ENCODE measurements at regions not wholly inside any gene's neighbourhood (a gene's known extent, or its start where the extent isn't known, plus 50 kb on each side); places are given as distances from the start of the nearest gene placed in this dataset.

DNA sequence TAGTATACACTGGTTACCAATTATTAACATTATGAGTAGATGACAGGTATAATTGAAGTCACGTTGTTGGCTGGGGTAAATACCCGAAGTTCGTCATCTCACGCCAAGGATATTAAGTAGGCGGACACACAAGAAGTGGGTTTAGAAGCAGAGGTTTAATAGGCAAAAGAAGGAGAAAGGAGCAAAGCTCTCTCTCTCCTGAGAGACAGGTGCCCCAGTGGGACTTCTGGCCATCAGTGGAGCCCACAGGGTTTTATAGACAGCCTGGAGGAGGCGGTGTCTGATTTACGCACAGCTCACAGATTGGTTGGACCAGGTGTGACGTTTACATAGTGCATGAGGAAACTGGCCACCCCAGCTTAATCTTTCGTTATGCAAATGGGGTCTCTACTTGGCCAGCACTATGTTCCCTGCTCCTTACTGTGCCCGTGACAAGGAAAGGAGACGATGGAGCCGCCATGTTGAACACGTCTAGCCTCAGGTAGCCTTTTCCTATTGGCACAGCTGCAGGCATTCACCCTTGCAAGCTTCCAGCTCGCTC, 128.8 kb upstream of the KYNU start:
- Histone ChIP-seq H3K9ac (no peak overlapping the region), H3K4me1 (ENCODE audit: control insufficient read depth in 1 of 2, insufficient read depth in 2 of 2, low read depth in 1 of 2, low read length in 1 of 2) (no peaks in the 10 kb centered on the region), H3K27ac (ENCODE audit: low read depth in 2 of 2, low read length in 1 of 2) (no peak overlapping the region), H3F3A (replicated peaks; ENCODE audit: insufficient read depth) (no peaks in the 10 kb centered on the region), H3K4me3 (ENCODE audit: low read depth in 2 of 2, low read length in 1 of 2) (no peak overlapping the region), H3K27me3 (ENCODE audit: insufficient read depth) (no peaks in the 10 kb centered on the region), H3K79me2 (ENCODE audit: insufficient read depth) (no peaks in the 10 kb centered on the region), H3K9me3 (no peaks in the 10 kb centered on the region), H3K9me2 (no peaks in the 10 kb centered on the region), H2AFZ (ENCODE audit: low read depth) (no peak overlapping the region), H4K20me1 (ENCODE audit: insufficient read depth) (no peaks in the 10 kb centered on the region), H3K36me3 (replicated peaks in 1 of 2; ENCODE audit: control insufficient read depth in 1 of 2, insufficient read depth in 2 of 2, low read length in 1 of 2) (no peaks in the 10 kb centered on the region), H3K4me2 (no peak overlapping the region)
- DNase-seq: no peak
- TF ChIP-seq TAF1 (IDR thresholded peaks at IDR 0.05; ENCODE audit: borderline replicate concordance, low read depth, low read length) (no peak), SMC3 (IDR thresholded peaks at IDR 0.05; ENCODE audit: low read depth, low read length) (no peak), TEAD4 (IDR thresholded peaks at IDR 0.05; ENCODE audit: borderline replicate concordance, insufficient read depth) (no peak), RFX5 (IDR thresholded peaks at IDR 0.05; ENCODE audit: low read length) (no peak), SIN3A (IDR thresholded peaks at IDR 0.05; ENCODE audit: borderline replicate concordance, low read depth, low read length) (no peak), EP300 (IDR thresholded peaks at IDR 0.05; ENCODE audit: borderline replicate concordance in 1 of 2, low read depth in 1 of 2, low read length in 1 of 2) (no peak), FOSL2 (IDR thresholded peaks at IDR 0.05; ENCODE audit: borderline replicate concordance, low read depth) (no peak), ELF1 (IDR thresholded peaks at IDR 0.05) (no peak)
- TF ChIP-seq, protein P1, sequence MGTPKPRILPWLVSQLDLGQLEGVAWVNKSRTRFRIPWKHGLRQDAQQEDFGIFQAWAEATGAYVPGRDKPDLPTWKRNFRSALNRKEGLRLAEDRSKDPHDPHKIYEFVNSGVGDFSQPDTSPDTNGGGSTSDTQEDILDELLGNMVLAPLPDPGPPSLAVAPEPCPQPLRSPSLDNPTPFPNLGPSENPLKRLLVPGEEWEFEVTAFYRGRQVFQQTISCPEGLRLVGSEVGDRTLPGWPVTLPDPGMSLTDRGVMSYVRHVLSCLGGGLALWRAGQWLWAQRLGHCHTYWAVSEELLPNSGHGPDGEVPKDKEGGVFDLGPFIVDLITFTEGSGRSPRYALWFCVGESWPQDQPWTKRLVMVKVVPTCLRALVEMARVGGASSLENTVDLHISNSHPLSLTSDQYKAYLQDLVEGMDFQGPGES (IDR thresholded peaks at IDR 0.05; ENCODE audit: low read depth, low read length): no peak
- ChIA-PET CTCF (interaction anchor here (0.7 kb wide), 1 partner anchor 187 kb away, joined by 3 read pairs; no protein-coding TSS in a partner anchor), POLR2A (no interaction called here)
- 68% methylated on average over 14 of the region's 14 CpGs for WGBS (ENCODE audit: low lambda C conversion rate)

DNA sequence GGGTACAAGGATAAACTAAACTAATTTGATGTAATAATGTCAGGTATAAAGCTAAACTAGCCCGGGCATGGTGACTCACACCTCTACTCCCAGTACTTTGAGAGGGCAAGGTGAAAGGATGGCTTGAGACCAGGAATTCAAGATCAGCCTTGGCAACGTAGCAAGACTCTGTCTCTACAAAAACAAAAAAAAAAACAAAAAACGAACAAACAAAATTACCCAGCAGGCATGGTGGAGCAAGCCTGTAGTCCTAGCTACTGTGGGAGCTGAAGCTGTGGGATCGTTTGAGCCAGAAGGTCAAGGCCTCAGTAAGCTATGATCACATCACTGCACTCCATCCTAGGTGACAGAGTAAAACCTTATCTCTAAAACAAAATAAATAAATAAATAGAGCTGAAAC, 131.8 kb upstream of the KYNU start:
- POLR2A ChIA-PET: no interaction called here
- 28% methylated on average over 4 of the region's 4 CpGs for WGBS (ENCODE audit: low lambda C conversion rate)
- CTCF ChIA-PET: no interaction called here
- TF ChIP-seq TCF12 (IDR thresholded peaks at IDR 0.05) (no peak), RXRA (IDR thresholded peaks at IDR 0.05; ENCODE audit: borderline replicate concordance, low read depth) (no peak), MXI1 (IDR thresholded peaks at IDR 0.05; ENCODE audit: low read depth, low read length) (no peak), SIN3A (IDR thresholded peaks at IDR 0.05; ENCODE audit: borderline replicate concordance, low read depth, low read length) (no peak), GABPA (IDR thresholded peaks at IDR 0.05; ENCODE audit: low read depth) (no peak), JUND (IDR thresholded peaks at IDR 0.05) (no peak), NFIC (IDR thresholded peaks at IDR 0.05; ENCODE audit: borderline replicate concordance) (no peak), TEAD4 (IDR thresholded peaks at IDR 0.05; ENCODE audit: borderline replicate concordance, insufficient read depth) (no peak), NRF1 (IDR thresholded peaks at IDR 0.05; ENCODE audit: low read depth, low read length) (no peak), FOSL2 (IDR thresholded peaks at IDR 0.05; ENCODE audit: borderline replicate concordance, low read depth) (no peak), EZH2phosphoT487 (IDR thresholded peaks at IDR 0.05; ENCODE audit: borderline replicate concordance, low read depth) (no peak), TAF1 (IDR thresholded peaks at IDR 0.05; ENCODE audit: borderline replicate concordance, low read depth, low read length) (no peak)
- TF ChIP-seq, protein P2, sequence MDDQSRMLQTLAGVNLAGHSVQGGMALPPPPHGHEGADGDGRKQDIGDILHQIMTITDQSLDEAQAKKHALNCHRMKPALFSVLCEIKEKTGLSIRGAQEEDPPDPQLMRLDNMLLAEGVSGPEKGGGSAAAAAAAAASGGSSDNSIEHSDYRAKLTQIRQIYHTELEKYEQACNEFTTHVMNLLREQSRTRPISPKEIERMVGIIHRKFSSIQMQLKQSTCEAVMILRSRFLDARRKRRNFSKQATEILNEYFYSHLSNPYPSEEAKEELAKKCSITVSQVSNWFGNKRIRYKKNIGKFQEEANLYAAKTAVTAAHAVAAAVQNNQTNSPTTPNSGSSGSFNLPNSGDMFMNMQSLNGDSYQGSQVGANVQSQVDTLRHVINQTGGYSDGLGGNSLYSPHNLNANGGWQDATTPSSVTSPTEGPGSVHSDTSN (IDR thresholded peaks at IDR 0.05): no peak
- TF ChIP-seq, protein P3, sequence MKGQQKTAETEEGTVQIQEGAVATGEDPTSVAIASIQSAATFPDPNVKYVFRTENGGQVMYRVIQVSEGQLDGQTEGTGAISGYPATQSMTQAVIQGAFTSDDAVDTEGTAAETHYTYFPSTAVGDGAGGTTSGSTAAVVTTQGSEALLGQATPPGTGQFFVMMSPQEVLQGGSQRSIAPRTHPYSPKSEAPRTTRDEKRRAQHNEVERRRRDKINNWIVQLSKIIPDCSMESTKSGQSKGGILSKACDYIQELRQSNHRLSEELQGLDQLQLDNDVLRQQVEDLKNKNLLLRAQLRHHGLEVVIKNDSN (IDR thresholded peaks at IDR 0.05; ENCODE audit: borderline replicate concordance, low read depth): no peak
- TF ChIP-seq, protein P4, sequence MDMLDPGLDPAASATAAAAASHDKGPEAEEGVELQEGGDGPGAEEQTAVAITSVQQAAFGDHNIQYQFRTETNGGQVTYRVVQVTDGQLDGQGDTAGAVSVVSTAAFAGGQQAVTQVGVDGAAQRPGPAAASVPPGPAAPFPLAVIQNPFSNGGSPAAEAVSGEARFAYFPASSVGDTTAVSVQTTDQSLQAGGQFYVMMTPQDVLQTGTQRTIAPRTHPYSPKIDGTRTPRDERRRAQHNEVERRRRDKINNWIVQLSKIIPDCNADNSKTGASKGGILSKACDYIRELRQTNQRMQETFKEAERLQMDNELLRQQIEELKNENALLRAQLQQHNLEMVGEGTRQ (IDR thresholded peaks at IDR 0.05; ENCODE audit: borderline replicate concordance, low read depth, low read length): no peak
- TF ChIP-seq, protein P1 (IDR thresholded peaks at IDR 0.05; ENCODE audit: low read depth, low read length): no peak
- TF ChIP-seq, protein P5, sequence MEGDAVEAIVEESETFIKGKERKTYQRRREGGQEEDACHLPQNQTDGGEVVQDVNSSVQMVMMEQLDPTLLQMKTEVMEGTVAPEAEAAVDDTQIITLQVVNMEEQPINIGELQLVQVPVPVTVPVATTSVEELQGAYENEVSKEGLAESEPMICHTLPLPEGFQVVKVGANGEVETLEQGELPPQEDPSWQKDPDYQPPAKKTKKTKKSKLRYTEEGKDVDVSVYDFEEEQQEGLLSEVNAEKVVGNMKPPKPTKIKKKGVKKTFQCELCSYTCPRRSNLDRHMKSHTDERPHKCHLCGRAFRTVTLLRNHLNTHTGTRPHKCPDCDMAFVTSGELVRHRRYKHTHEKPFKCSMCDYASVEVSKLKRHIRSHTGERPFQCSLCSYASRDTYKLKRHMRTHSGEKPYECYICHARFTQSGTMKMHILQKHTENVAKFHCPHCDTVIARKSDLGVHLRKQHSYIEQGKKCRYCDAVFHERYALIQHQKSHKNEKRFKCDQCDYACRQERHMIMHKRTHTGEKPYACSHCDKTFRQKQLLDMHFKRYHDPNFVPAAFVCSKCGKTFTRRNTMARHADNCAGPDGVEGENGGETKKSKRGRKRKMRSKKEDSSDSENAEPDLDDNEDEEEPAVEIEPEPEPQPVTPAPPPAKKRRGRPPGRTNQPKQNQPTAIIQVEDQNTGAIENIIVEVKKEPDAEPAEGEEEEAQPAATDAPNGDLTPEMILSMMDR (IDR thresholded peaks at IDR 0.05): no peak

More for the DNA sequence above, 131.8 kb upstream of the KYNU start:
- Histone ChIP-seq H3F3A (replicated peaks; ENCODE audit: insufficient read depth) (no peaks in the 10 kb centered on the region), H3K79me2 (ENCODE audit: insufficient read depth) (no peaks in the 10 kb centered on the region), H3K27ac (ENCODE audit: low read depth in 2 of 2, low read length in 1 of 2) (no peak overlapping the region; a peak in 1 of 4 replicates), H3K9ac (no peak overlapping the region), H3K4me1 (ENCODE audit: control insufficient read depth in 1 of 2, insufficient read depth in 2 of 2, low read depth in 1 of 2, low read length in 1 of 2) (no peaks in the 10 kb centered on the region), H3K9me3 (no peaks in the 10 kb centered on the region), H3K27me3 (ENCODE audit: insufficient read depth) (no peaks in the 10 kb centered on the region), H4K20me1 (ENCODE audit: insufficient read depth) (no peaks in the 10 kb centered on the region), H3K4me2 (no peak overlapping the region), H3K9me2 (no peaks in the 10 kb centered on the region), H3K36me3 (replicated peaks in 1 of 2; ENCODE audit: control insufficient read depth in 1 of 2, insufficient read depth in 2 of 2, low read length in 1 of 2) (no peaks in the 10 kb centered on the region), H3K4me3 (ENCODE audit: low read depth in 2 of 2, low read length in 1 of 2) (no peak overlapping the region), H2AFZ (ENCODE audit: low read depth) (no peak overlapping the region)
- DNase-seq: no peak
